ENCODE measurements at regions not wholly inside any gene's neighbourhood (a gene's known extent, or its start where the extent isn't known, plus 50 kb on each side); places are given as distances from the start of the nearest gene placed in this dataset.

DNA sequence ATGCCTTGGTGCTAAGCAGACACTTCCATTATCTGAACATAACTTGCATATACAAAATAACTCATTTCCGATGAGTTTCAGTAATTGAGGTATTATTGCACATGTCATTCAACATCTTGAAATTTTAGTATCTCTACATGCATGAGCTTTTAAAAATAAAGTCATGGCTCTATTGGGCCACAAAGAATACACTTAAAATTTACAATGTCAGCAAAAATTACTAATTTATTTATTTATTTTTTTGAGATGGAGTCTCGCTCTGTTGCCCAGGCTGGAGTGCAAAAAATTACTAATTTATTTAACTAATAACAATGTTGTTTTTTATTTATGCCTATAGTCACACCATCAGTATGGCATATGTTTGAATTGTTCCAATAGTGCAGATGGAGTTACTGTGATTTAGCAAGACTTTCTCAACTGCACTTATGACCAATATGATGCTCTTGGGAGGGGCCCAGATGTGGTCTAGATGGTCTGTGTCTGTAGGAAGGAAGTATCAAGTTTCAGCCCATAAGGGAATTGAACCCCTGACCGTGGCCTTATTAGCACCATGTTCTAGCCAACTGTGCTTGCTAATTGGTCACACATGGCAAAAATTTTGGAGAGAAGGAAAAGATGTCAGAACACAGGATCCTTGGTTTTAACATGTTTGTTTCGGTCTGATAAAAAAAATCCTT, 370.7 kb upstream of the TSHZ2 start:
- TF ChIP-seq, protein P1, sequence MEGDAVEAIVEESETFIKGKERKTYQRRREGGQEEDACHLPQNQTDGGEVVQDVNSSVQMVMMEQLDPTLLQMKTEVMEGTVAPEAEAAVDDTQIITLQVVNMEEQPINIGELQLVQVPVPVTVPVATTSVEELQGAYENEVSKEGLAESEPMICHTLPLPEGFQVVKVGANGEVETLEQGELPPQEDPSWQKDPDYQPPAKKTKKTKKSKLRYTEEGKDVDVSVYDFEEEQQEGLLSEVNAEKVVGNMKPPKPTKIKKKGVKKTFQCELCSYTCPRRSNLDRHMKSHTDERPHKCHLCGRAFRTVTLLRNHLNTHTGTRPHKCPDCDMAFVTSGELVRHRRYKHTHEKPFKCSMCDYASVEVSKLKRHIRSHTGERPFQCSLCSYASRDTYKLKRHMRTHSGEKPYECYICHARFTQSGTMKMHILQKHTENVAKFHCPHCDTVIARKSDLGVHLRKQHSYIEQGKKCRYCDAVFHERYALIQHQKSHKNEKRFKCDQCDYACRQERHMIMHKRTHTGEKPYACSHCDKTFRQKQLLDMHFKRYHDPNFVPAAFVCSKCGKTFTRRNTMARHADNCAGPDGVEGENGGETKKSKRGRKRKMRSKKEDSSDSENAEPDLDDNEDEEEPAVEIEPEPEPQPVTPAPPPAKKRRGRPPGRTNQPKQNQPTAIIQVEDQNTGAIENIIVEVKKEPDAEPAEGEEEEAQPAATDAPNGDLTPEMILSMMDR (IDR thresholded peaks at IDR 0.05) = no peak
- TF ChIP-seq EZH2phosphoT487 (IDR thresholded peaks at IDR 0.05) = no peak
